NCI-H2081 treated with DMSO at 0.1 percent for 48 hours (cell line): ENCODE measurements at regions not wholly inside any gene's neighbourhood (a gene's known extent, or its start where the extent isn't known, plus 50 kb on each side); places are given as distances from the start of the nearest gene placed in this dataset.
A peak's percentile ranks its signal among the peaks of the same experiment; 100 is the strongest.

ENCODE experiments used
- DNase-seq: peaks from one replicate; lab custom pipeline; 2025; lab: John Stamatoyannopoulos, UW

GRCh38 chr2:185147361-185147760, 549.0 kb downstream of the ZNF804A start:
- no peak for DNase-seq

- DNase-seq: no peak
These were observed 553.9 kb downstream of the ZNF804A start for GRCh38 chr2:185152186-185152585.

- no peak for DNase-seq
These were observed 563.4 kb downstream of the ZNF804A start for GRCh38 chr2:185161701-185162100.

- no peak for DNase-seq
These were observed 564.3 kb upstream of the FSIP2 start for GRCh38 chr2:185174353-185174752.

- DNase-seq: no peak
These were observed 558.9 kb upstream of the FSIP2 start for GRCh38 chr2:185179743-185180142.

GRCh38 chr2:185181901-185182300, 556.7 kb upstream of the FSIP2 start:
- DNase-seq: no peak

GRCh38 chr2:185185044-185185443, 553.6 kb upstream of the FSIP2 start:
- DNase-seq: no peak

- no peak for DNase-seq
These were observed 551.2 kb upstream of the FSIP2 start for GRCh38 chr2:185187421-185187820.

- DNase-seq: no peak
These were observed 549.9 kb upstream of the FSIP2 start for GRCh38 chr2:185188656-185189055.

- peak; percentile 82 for DNase-seq
These were observed 537.5 kb upstream of the FSIP2 start for GRCh38 chr2:185201063-185201462.

GRCh38 chr2:185202381-185202780, 536.2 kb upstream of the FSIP2 start:
- no peak for DNase-seq

- DNase-seq: no peak
These were observed 535.6 kb upstream of the FSIP2 start for GRCh38 chr2:185202945-185203528.

- DNase-seq: peak; percentile 12
These were observed 530.3 kb upstream of the FSIP2 start for GRCh38 chr2:185208261-185208660.

GRCh38 chr2:185215497-185215896, 523.1 kb upstream of the FSIP2 start:
- DNase-seq: no peak

- no peak for DNase-seq
These were observed 518.6 kb upstream of the FSIP2 start for GRCh38 chr2:185219981-185220380.

GRCh38 chr2:185222311-185222710, 516.3 kb upstream of the FSIP2 start:
- no peak for DNase-seq

- DNase-seq: no peak
These were observed 511.2 kb upstream of the FSIP2 start for GRCh38 chr2:185227391-185227790.

- no peak for DNase-seq
These were observed 499.1 kb upstream of the FSIP2 start for GRCh38 chr2:185239491-185239890.

GRCh38 chr2:185240796-185241195, 497.8 kb upstream of the FSIP2 start:
- no peak for DNase-seq

GRCh38 chr2:185241556-185241955, 497.0 kb upstream of the FSIP2 start:
- no peak for DNase-seq

- no peak for DNase-seq
These were observed 496.1 kb upstream of the FSIP2 start for GRCh38 chr2:185242462-185242861.

- DNase-seq: no peak
These were observed 493.4 kb upstream of the FSIP2 start for GRCh38 chr2:185245216-185245615.

GRCh38 chr2:185245806-185246205, 492.8 kb upstream of the FSIP2 start:
- no peak for DNase-seq

- no peak for DNase-seq
These were observed 491.9 kb upstream of the FSIP2 start for GRCh38 chr2:185246717-185247116.

- DNase-seq: no peak
These were observed 483.0 kb upstream of the FSIP2 start for GRCh38 chr2:185255566-185255965.
